GM23248 (cell line): ENCODE measurements at regions not wholly inside any gene's neighbourhood (a gene's known extent, or its start where the extent isn't known, plus 50 kb on each side); places are given as distances from the start of the nearest gene placed in this dataset.

Experiments
- EZH2 ChIP-seq: fragments of 200-600 bp; sonication (generic); IDR thresholded peaks from 2 replicates; pipeline ENCODE4 v1.6.1; 2018; ENCODE audit warnings: antibody characterized with exemption, mild to moderate bottlenecking; ENCODE audit not compliant: insufficient read depth, poor library complexity, severe bottlenecking
- EZH2phosphoT487 ChIP-seq: fragments of 200-600 bp; sonication (generic); IDR thresholded peaks from 2 replicates; pipeline ENCODE4 v1.6.1; 2018; ENCODE audit warnings: antibody characterized with exemption, moderate library complexity, mild to moderate bottlenecking, low read depth; ENCODE audit not compliant: insufficient read depth

DNA sequence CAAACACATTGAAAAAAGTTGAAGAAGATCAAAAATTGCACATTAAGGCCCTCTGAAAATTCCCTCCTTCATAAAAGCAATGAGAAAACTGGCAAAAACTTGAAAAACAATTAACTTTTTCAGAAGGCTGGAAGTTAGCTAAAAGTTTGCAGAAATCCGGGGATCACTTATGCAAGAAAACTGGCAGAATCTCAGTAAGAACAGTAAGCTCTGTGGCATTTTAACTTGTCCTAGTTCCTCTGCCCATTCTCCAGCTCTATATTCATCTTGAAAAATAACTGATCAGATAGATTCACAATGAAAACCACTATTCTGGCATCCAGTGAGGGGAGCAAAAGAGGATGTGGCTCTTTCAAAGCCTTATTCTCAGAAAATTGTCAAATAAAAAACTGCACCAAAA lies 566.8 kb downstream of the NTRK3 start:
- TF ChIP-seq EZH2phosphoT487: no peak
- TF ChIP-seq EZH2: no peak
